Psoas muscle (tissue), 7 donors: ENCODE measurements at regions not wholly inside any gene's neighbourhood (a gene's known extent, or its start where the extent isn't known, plus 50 kb on each side); places are given as distances from the start of the nearest gene placed in this dataset.
A peak's percentile ranks its signal among the peaks of the same experiment; 100 is the strongest.

Experiments
- ATAC-seq, 4 donors: fragments of 200-7000 bp; cut with Tn5 transposase; one replicate each; pipeline ENCODE4 v1.9.1; 2020; ENCODE audit warnings: moderate library complexity in 3 of 4, mild to moderate bottlenecking in 2 of 4
- DNase-seq, 2 donors: peaks; one replicate each; pipeline ENCODE4 v3.0.0-alpha.2; 2020
- H3K27ac ChIP-seq: fragments of 200-600 bp; one replicate; pipeline ENCODE4 v1.8.0; 2022
- H3K27me3 ChIP-seq, 3 donors: fragments of 200-600 bp in 1 of 3; one replicate each; pipeline versions ENCODE4 v1.6.1 to v1.8.0; 2013 to 2022; ENCODE audit warnings: low read length in 2 of 3, mild to moderate bottlenecking in 2 of 3, moderate library complexity in 1 of 3; ENCODE audit not compliant: insufficient read depth in 3 of 3
- H3K36me3 ChIP-seq, 2 donors: fragments of 200-600 bp in 1 of 2; one replicate each; pipeline versions ENCODE4 v1.6.1 to v1.8.0; 2013 to 2022; ENCODE audit warnings: low read depth in 1 of 2, mild to moderate bottlenecking in 1 of 2, moderate library complexity in 1 of 2; ENCODE audit not compliant: insufficient read depth in 1 of 2
- H3K4me1 ChIP-seq: fragments of 200-600 bp; one replicate; pipeline ENCODE4 v1.8.0; 2022
- H3K4me3 ChIP-seq: fragments of 200-600 bp; one replicate; pipeline ENCODE4 v1.8.0; 2022; ENCODE audit warnings: mild to moderate bottlenecking
- H3K9me3 ChIP-seq: fragments of 200-600 bp; one replicate; pipeline ENCODE4 v1.8.0; 2022
- CTCF ChIP-seq: fragments of 200-600 bp; IDR thresholded peaks from one replicate; pipeline ENCODE4 v1.8.0; 2022; ENCODE audit warnings: antibody characterized with exemption
- WGBS, 3 donors: extraction: QIAGEN DNeasy Blood & Tissue Kit; methylation state at CpG; one replicate each; pipeline versions ENCODE4 v1.1.6 to v1.1.7; 2013; 5-methylcytosine and 5-hydroxymethylcytosine counted together
- intact Hi-C, 2 donors: fragments of 100-400 bp; cut with DNase I; formaldehyde crosslinking; loops; one replicate each; pipeline versions ENCODE4 v1.11.0 to v1.14.2; 2022
- donor health status: healthy with polysubstance abuse.
- donor health status: DM: no; HTN: no; CAD: no; lungs with moderate emphysema.
- donor health status: Bipolar disorder and iron deficiency.
- donor health status: healthy.
- donor health status: DM: yes; HTN: yes; CAD: no.
- donor health status: DM: no; HTN: no; CAD: no.
- donor health status: DM: yes; HTN: yes; CAD: no.

DNA sequence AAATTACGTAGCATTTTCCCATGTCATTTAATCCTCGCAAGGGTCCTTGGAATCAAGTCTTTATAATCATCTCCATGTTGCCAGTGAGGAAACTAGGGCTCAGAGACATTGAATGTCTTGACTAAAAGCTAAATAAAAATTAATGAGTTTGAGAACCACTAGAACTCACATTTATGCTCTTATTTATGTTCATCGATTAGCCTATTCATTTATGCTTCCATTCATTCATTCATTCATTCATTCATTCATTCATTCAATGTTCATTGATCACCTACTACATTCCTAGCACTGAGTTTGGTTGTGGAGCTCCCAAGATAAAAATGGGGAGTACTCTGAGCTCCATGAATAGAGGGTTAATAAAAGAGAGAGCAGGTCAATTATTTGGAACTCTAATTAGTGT is 59.7 kb downstream of the KCNA1 start:
- no peak for TF ChIP-seq CTCF
- intact Hi-C loops = no loop called here
- WGBS, 3 donors = 84 to 85% (median 85%) methylated on average over 3 of the region's 3 CpGs
- no peak for ATAC-seq
- no peaks in the 10 kb centered on the region for H3K36me3 ChIP-seq
- DNase-seq = no peak
- H3K9me3 ChIP-seq = no peaks in the 10 kb centered on the region
- peaks cover 0 to 10% (median 10%) of the 10 kb centered on the region in 3 donors for H3K27me3 ChIP-seq
- no peaks in the 10 kb centered on the region for H3K4me1 ChIP-seq
- H3K27ac ChIP-seq = no peak overlapping the region
- no peak overlapping the region for H3K4me3 ChIP-seq

DNA sequence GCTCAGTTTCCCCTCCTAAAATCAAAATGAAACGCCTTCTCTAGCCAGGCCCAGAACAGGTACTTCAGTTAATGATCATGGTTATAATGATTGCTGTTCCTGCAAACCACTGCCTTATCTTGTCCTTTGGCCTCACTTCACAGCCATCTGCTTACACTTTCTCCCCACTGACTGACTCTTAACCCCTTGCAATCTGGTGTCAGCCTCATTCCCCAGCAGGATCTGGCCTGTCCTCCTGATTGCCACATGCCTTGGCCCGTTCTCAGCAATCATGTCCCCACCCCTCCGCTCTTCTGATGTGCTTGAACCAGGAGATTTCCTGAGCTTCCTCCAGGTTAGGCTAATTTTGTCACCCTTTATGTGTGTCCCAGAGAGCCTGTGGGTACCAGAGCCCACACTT is 64.5 kb downstream of the KCNA1 start:
- TF ChIP-seq CTCF = no peak
- intact Hi-C loops = no loop called here
- H3K4me1 ChIP-seq = no peaks in the 10 kb centered on the region
- DNase-seq (no peak), ATAC-seq (no peak)
- no peak overlapping the region for H3K4me3 ChIP-seq
- WGBS, 3 donors = 64 to 67% (median 67%) methylated on average over 3 of the region's 3 CpGs
- no peaks in the 10 kb centered on the region for H3K36me3 ChIP-seq
- H3K9me3 ChIP-seq = no peaks in the 10 kb centered on the region
- H3K27ac ChIP-seq = no peak overlapping the region
- H3K27me3 ChIP-seq = peaks cover 2 to 9% (median 7%) of the 10 kb centered on the region in 3 donors

GRCh38 chr12:4975574-4975973 is 65.9 kb downstream of the KCNA1 start:
- WGBS, 3 donors = 68 to 74% (median 73%) methylated on average over 12 of the region's 12 CpGs
- intact Hi-C loops = no loop called here

DNA sequence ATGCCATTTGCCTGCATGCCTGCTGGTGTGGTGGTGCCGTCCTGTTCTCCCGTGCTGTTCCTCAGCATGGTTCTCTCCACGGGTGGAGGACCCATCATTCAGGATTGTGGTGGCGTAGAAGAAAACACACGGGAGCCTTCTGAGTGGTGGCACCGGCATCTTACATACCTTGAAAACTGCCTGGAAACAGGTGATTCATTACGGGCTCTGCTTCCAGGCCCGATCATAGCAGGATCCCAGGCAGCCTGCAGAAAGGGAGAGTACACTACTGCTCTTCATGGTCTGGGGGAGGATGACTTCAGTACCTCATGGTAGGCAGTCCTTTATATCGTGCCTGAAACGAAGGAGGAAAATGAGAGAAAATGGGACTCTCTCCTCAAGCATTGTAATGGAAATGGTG is 66.6 kb upstream of the KCNA5 start:
- ATAC-seq = no peak
- Histone ChIP-seq H3K4me1 (no peaks in the 10 kb centered on the region), H3K4me3 (no peak overlapping the region), H3K27me3 (peaks cover 0 to 12% (median 2%) of the 10 kb centered on the region in 3 donors), H3K36me3 (no peaks in the 10 kb centered on the region), H3K27ac (no peak overlapping the region), H3K9me3 (no peaks in the 10 kb centered on the region)
- DNase-seq = no peak
- WGBS, 3 donors = 72 to 80% (median 78%) methylated on average over 10 of the region's 10 CpGs
- no peak for TF ChIP-seq CTCF
- intact Hi-C loops = no loop called here

More at GRCh38 chr12:4975574-4975973, 65.9 kb downstream of the KCNA1 start:
- no peak for DNase-seq
- H3K9me3 ChIP-seq = no peaks in the 10 kb centered on the region
- H3K27ac ChIP-seq = no peak overlapping the region
- no peak for TF ChIP-seq CTCF
- H3K4me3 ChIP-seq = no peak overlapping the region
- ATAC-seq = no peak
- H3K27me3 ChIP-seq = peaks cover 2 to 11% (median 7%) of the 10 kb centered on the region in 3 donors
- H3K4me1 ChIP-seq = no peaks in the 10 kb centered on the region
- H3K36me3 ChIP-seq = no peaks in the 10 kb centered on the region

GRCh38 chr12:4978737-4979136 is 64.9 kb upstream of the KCNA5 start:
- Histone ChIP-seq H3K4me3 (no peak overlapping the region), H3K27me3 (peaks cover 0 to 12% (median 4%) of the 10 kb centered on the region in 3 donors), H3K36me3 (no peaks in the 10 kb centered on the region), H3K9me3 (no peaks in the 10 kb centered on the region), H3K4me1 (no peaks in the 10 kb centered on the region), H3K27ac (no peak overlapping the region)
- DNase-seq (no peak), ATAC-seq (peak in 2 of 4 donors; percentile 28 to 37)
- WGBS, 3 donors = 12 to 29% (median 21%) methylated on average over 6 of the region's 6 CpGs
- intact Hi-C loops = no loop called here
- TF ChIP-seq CTCF = no peak
